WTC11 (cell line): ENCODE measurements at regions not wholly inside any gene's neighbourhood (a gene's known extent, or its start where the extent isn't known, plus 50 kb on each side); places are given as distances from the start of the nearest gene placed in this dataset.

Source experiments
- ATAC-seq: fragments of 200-7000 bp; cut with Tn5 transposase; 2 replicates; pipeline ENCODE4 v1.10.0; 2021; ENCODE audit warnings: mild to moderate bottlenecking, moderate library complexity
- CTCF ChIA-PET: fragments of 300-600 bp; sonication (Branson Sonifier 250); formaldehyde crosslinking; loops from one replicate; lab custom pipeline; 2021; ENCODE audit warnings: antibody characterized with exemption; lab: Charles Lee
- POLR2A ChIA-PET: fragments of 350-600 bp; sonication (Branson Sonifier 250); formaldehyde crosslinking; loops from one replicate; lab custom pipeline; 2021; ENCODE audit warnings: antibody characterized with exemption; lab: Charles Lee
- DNase-seq: peaks from one replicate; pipeline ENCODE4 v3.0.0; 2021; ENCODE audit warnings: low spot score
- H3K27ac Mint-ChIP-seq: 2 replicates; pipeline ENCODE4 v1.8.0; 2021; ENCODE audit warnings: mixed read lengths
- H3K27me3 Mint-ChIP-seq: 2 replicates; pipeline ENCODE4 v1.8.0; 2021; ENCODE audit warnings: low read depth, mild to moderate bottlenecking, moderate library complexity, mixed read lengths
- H3K36me3 Mint-ChIP-seq: 2 replicates; pipeline ENCODE4 v1.8.0; 2021; ENCODE audit warnings: mixed read lengths
- H3K4me1 Mint-ChIP-seq: 2 replicates; pipeline ENCODE4 v1.8.0; 2022; ENCODE audit warnings: mixed read lengths
- H3K4me3 Mint-ChIP-seq: 2 replicates; pipeline ENCODE4 v1.8.0; 2021; ENCODE audit warnings: mild to moderate bottlenecking, moderate library complexity, mixed read lengths
- H3K9me3 Mint-ChIP-seq: 2 replicates; pipeline ENCODE4 v1.8.0; 2021; ENCODE audit warnings: mixed read lengths
- ATF6 ChIP-seq: sonication (generic); formaldehyde crosslinking; IDR thresholded peaks from 2 replicates; pipeline ENCODE4 v1.8.1; 2023; ENCODE audit warnings: mild to moderate bottlenecking, missing genetic modification reagents
- CTCF ChIP-seq: fragments of 200-600 bp; IDR thresholded peaks from 2 replicates; pipeline ENCODE4 v1.8.0; 2022; ENCODE audit warnings: antibody characterized with exemption
- EMX1 ChIP-seq: fragments of 250-450 bp; sonication (Bioruptor Pico); IDR thresholded peaks from 2 replicates; pipeline ENCODE4 v1.8.0; 2021; ENCODE audit warnings: mild to moderate bottlenecking
- FOXJ3 ChIP-seq: sonication (generic); formaldehyde crosslinking; IDR thresholded peaks from 2 replicates; pipeline ENCODE4 v1.9.0; 2021; ENCODE audit warnings: missing genetic modification reagents, mild to moderate bottlenecking, borderline replicate concordance
- HMGA2 ChIP-seq: fragments of 250-450 bp; sonication (Bioruptor Pico); IDR thresholded peaks from 2 replicates; pipeline ENCODE4 v1.4.0; 2021; ENCODE audit warnings: mild to moderate bottlenecking, moderate library complexity
- JUN ChIP-seq: sonication (generic); formaldehyde crosslinking; IDR thresholded peaks from 2 replicates; pipeline ENCODE4 v1.8.0; 2023; ENCODE audit warnings: mild to moderate bottlenecking, missing genetic modification reagents
- SP1 ChIP-seq: sonication (generic); formaldehyde crosslinking; conservative IDR thresholded peaks from 2 replicates; pipeline ENCODE4 v1.8.1; 2022; ENCODE audit warnings: missing genetic modification reagents
- USF2 ChIP-seq: sonication (generic); formaldehyde crosslinking; IDR thresholded peaks from 2 replicates; pipeline ENCODE4 v1.8.1; 2023; ENCODE audit warnings: mild to moderate bottlenecking, missing genetic modification reagents, moderate library complexity
- TF ChIP-seq, protein P1 (sequence below): sonication (generic); formaldehyde crosslinking; conservative IDR thresholded peaks from 2 replicates; pipeline ENCODE4 v1.8.1; 2022; ENCODE audit warnings: mild to moderate bottlenecking, missing genetic modification reagents
- TF ChIP-seq, protein P2 (sequence below): sonication (generic); formaldehyde crosslinking; IDR thresholded peaks from 2 replicates; pipeline ENCODE4 v1.8.1; 2023; ENCODE audit warnings: mild to moderate bottlenecking, missing genetic modification reagents
- TF ChIP-seq, protein P3 (sequence below): sonication (generic); formaldehyde crosslinking; IDR thresholded peaks from 2 replicates; pipeline ENCODE4 v1.8.0; 2022; ENCODE audit warnings: missing genetic modification reagents

- TF ChIP-seq, protein P1, sequence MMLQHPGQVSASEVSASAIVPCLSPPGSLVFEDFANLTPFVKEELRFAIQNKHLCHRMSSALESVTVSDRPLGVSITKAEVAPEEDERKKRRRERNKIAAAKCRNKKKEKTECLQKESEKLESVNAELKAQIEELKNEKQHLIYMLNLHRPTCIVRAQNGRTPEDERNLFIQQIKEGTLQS (CRISPR knock-in tag): no peak
- peak; percentile 63 for TF ChIP-seq CTCF
- TF ChIP-seq, all 79 proteins: peak for 1
- ATAC-seq (no peak), DNase-seq (no peak)
- H3K4me1 Mint-ChIP-seq: peaks cover 23% of the 10 kb centered on the region
- H3K27me3 Mint-ChIP-seq: no peaks in the 10 kb centered on the region
- H3K27ac Mint-ChIP-seq: no peak overlapping the region
- ChIA-PET CTCF (interaction anchor here (1.0 to 3.0 kb wide), 7 partner anchors 9 to 298 kb away, joined by 3 to 19 read pairs (median 5); no protein-coding TSS in a partner anchor), POLR2A (no interaction called here)
- H3K9me3 Mint-ChIP-seq: peaks cover 3% of the 10 kb centered on the region; the same call in 1 of the 2 replicates
- H3K36me3 Mint-ChIP-seq: no peaks in the 10 kb centered on the region
- H3K4me3 Mint-ChIP-seq: no peak overlapping the region
These were observed 147.7 kb upstream of the BMPER start for GRCh38 chr7:33757563-33758165.

DNA sequence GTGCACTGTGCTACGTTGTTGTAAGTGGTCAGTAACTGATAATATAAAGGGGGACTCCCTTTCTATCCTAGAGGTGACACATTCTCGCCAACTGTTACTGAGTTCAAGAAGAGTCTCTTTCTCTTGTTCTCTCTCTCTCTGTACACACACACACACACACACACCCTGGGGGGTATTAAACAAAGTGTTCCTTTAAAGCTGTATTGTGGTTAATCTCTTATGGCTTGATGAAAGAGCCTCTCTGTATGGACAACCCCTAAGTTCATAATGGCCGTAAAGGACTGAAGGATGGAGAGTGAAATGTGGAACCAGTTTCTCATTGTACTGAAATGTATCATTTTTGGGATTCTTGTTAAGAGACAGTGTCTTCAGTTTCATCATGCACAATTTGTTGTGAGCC is 145.2 kb upstream of the BMPER start:
- Mint-ChIP-seq H3K9me3 (peaks cover 3% of the 10 kb centered on the region; the same call in 1 of the 2 replicates), H3K4me3 (no peak overlapping the region), H3K27ac (no peak overlapping the region), H3K36me3 (no peaks in the 10 kb centered on the region), H3K27me3 (no peaks in the 10 kb centered on the region), H3K4me1 (peaks cover 26% of the 10 kb centered on the region)
- POLR2A ChIA-PET: interaction anchor here (0.6 kb wide), 1 partner anchor 124 kb away, joined by 3 read pairs; no protein-coding TSS in a partner anchor
- no peak for ATAC-seq
- CTCF ChIA-PET: interaction anchor here (1.2 to 1.7 kb wide), 3 partner anchors 21 to 426 kb away, joined by 3 to 11 read pairs (median 3); no protein-coding TSS in a partner anchor
- no peak for DNase-seq
- no peak for TF ChIP-seq JUN (CRISPR knock-in tag)
- no peak for TF ChIP-seq ATF6 (CRISPR knock-in tag)
- no peak for TF ChIP-seq SP1 (CRISPR knock-in tag)
- TF ChIP-seq USF2: no peak
- TF ChIP-seq FOXJ3: no peak
- TF ChIP-seq, protein P2, sequence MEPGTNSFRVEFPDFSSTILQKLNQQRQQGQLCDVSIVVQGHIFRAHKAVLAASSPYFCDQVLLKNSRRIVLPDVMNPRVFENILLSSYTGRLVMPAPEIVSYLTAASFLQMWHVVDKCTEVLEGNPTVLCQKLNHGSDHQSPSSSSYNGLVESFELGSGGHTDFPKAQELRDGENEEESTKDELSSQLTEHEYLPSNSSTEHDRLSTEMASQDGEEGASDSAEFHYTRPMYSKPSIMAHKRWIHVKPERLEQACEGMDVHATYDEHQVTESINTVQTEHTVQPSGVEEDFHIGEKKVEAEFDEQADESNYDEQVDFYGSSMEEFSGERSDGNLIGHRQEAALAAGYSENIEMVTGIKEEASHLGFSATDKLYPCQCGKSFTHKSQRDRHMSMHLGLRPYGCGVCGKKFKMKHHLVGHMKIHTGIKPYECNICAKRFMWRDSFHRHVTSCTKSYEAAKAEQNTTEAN (CRISPR knock-in tag): no peak
- TF ChIP-seq, protein P3, sequence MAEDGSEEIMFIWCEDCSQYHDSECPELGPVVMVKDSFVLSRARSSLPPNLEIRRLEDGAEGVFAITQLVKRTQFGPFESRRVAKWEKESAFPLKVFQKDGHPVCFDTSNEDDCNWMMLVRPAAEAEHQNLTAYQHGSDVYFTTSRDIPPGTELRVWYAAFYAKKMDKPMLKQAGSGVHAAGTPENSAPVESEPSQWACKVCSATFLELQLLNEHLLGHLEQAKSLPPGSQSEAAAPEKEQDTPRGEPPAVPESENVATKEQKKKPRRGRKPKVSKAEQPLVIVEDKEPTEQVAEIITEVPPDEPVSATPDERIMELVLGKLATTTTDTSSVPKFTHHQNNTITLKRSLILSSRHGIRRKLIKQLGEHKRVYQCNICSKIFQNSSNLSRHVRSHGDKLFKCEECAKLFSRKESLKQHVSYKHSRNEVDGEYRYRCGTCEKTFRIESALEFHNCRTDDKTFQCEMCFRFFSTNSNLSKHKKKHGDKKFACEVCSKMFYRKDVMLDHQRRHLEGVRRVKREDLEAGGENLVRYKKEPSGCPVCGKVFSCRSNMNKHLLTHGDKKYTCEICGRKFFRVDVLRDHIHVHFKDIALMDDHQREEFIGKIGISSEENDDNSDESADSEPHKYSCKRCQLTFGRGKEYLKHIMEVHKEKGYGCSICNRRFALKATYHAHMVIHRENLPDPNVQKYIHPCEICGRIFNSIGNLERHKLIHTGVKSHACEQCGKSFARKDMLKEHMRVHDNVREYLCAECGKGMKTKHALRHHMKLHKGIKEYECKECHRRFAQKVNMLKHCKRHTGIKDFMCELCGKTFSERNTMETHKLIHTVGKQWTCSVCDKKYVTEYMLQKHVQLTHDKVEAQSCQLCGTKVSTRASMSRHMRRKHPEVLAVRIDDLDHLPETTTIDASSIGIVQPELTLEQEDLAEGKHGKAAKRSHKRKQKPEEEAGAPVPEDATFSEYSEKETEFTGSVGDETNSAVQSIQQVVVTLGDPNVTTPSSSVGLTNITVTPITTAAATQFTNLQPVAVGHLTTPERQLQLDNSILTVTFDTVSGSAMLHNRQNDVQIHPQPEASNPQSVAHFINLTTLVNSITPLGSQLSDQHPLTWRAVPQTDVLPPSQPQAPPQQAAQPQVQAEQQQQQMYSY (CRISPR knock-in tag): no peak
- TF ChIP-seq HMGA2 (CRISPR knock-in tag): no peak
- TF ChIP-seq, protein P1 (CRISPR knock-in tag): no peak
- no peak for TF ChIP-seq EMX1
